NCI-H524 treated with DMSO at 0.1 percent for 48 hours (cell line): ENCODE measurements at regions not wholly inside any gene's neighbourhood (a gene's known extent, or its start where the extent isn't known, plus 50 kb on each side); places are given as distances from the start of the nearest gene placed in this dataset.
"Not testable (repeated sequence)": the region's sequence is repeated elsewhere in the genome, so short reads cannot be mapped to it uniquely, and the experiment has no call there.

ENCODE experiments used
- DNase-seq: peaks from one replicate; lab custom pipeline; 2025; lab: John Stamatoyannopoulos, UW

GRCh38 chr16:66242672-66243071 is 123.8 kb upstream of the CDH5 start:
- DNase-seq, result no peak

- not testable (repeated sequence) for DNase-seq
Observed at GRCh38 chr16:66242206-66242605, 124.3 kb upstream of the CDH5 start.

- DNase-seq, result no peak
Observed at GRCh38 chr16:66240631-66241395, 125.7 kb upstream of the CDH5 start.

- no peak for DNase-seq
Observed at GRCh38 chr16:66240088-66240487, 126.4 kb upstream of the CDH5 start.

GRCh38 chr16:66238696-66239095 is 127.8 kb upstream of the CDH5 start:
- DNase-seq, result no peak

- DNase-seq, result no peak
Observed at GRCh38 chr16:66236301-66236700, 130.2 kb upstream of the CDH5 start.

- no peak for DNase-seq
Observed at GRCh38 chr16:66231452-66232160, 134.9 kb upstream of the CDH5 start.

GRCh38 chr16:66229651-66230050 is 136.8 kb upstream of the CDH5 start:
- no peak for DNase-seq

- DNase-seq, result no peak
Observed at GRCh38 chr16:66228792-66229191, 137.7 kb upstream of the CDH5 start.

DNA sequence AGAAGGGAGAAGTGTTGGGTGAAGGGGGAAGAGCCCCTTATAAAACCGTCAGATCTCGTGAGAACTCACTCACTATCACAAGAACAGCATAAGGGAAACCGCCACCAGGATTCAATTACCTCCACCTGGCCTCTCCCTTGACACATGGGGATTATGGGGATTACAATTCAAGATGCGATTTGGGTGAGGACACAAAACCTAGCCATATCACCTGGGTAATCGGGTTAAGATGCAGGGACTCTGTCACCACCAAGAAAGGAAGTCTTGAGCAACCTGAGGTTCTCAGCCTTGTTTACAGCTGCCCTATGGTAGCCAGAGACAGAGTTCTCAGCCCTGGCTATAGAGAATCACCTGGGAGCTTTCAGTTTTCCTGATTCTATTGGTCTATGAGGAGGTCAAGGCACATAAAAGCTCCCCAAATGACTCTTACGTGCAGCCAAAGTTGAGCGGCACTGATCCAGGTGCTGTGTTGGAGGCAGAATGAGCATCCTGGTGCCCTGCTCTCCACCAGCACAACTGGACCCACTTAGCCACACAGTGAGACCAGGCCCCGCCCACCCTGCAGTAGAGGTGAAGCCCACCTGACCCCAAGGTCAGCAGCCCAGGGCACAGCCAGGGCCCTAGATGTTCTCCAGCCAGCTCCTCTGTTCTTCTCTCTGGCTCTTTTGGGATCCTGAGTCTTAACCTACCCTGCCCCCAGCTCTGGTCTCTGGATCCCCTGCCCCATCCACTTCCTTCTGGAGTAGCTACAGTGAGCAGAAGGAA is 138.5 kb upstream of the CDH5 start:
- peak; percentile 35 for DNase-seq

DNA sequence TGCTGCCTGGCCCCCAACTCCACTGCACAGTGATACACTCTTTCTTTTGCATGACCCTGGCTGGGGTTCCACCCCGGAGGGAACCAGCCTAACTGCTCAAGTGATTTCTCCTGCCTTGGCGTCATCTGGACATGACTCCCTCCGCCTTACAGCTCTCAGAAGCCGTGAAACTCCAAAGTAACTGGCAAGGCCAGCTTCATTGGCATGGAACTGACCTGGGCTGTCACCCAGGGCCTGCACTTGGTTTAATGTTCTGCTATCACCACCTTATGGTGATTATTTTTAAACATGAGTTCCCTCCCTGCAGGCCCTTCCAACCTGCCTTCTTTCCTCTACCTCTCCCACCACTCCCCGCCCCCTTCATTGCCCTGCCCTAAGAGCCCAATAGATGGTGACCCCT is 139.7 kb upstream of the CDH5 start:
- no peak for DNase-seq

GRCh38 chr16:66225696-66226095 is 140.8 kb upstream of the CDH5 start:
- no peak for DNase-seq

DNA sequence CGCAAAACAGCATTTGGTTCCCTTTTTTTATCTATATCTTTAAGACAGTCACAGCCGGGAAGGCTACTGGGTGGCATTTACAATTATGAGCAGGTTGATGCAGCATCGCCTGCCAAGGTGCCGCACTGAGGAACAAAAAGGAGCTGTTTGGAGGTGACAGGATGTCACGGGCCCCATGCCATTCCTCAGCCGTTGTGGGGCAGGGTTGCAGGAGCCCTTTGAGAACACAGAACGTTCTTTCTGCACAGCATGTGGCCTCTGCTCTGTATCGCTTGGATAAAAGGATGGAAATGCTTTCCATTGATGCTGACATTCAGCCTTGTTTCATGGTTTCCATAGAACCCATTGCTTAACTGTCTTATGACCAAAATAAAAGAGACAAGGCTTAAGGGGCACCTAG is 141.9 kb upstream of the CDH5 start:
- no peak for DNase-seq

GRCh38 chr16:66224186-66224585 is 142.3 kb upstream of the CDH5 start:
- no peak for DNase-seq

- DNase-seq, result no peak
Observed at GRCh38 chr16:66223176-66223780, 143.2 kb upstream of the CDH5 start.

- no peak for DNase-seq
Observed at GRCh38 chr16:66222756-66223155, 143.7 kb upstream of the CDH5 start.

GRCh38 chr16:66220702-66221101 is 145.8 kb upstream of the CDH5 start:
- DNase-seq, result no peak

DNA sequence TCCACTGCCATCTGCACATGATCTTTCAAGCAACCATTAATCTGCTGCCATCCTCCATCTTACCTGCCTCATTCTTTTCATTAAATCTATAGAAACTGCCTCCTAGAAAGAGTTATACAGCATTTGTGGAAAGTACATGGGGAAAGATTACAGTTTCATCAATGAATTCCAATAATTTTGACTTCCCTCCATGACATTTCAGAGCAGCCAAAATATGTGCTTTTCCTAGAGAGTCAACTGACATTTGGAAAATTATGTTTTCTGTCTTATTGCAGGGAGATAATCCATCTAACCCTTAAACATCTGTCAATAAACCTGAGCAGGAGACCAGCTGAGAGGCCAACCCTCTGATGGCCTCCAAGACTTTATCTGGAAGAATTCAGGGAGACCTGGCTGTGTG is 147.0 kb upstream of the CDH5 start:
- no peak for DNase-seq

DNA sequence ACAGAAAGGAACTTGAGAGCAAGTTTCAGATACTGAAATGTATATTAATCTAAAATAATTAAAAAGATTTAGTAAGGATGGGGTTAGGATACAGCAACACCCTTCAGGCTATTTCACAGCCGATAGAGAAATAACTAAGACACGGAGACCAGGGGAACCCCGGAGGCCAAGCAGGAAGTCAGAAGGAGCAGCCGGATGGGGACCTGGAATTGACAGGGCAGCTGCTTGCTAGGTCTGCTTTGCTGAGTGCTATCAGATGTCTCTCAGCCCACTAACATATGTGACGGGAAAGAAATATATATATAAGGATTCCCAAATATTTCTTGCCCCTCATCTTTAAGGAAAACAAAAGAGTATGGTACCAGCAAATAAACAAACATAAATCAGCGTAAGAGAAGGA is 154.1 kb upstream of the CDH5 start:
- DNase-seq, result no peak

DNA sequence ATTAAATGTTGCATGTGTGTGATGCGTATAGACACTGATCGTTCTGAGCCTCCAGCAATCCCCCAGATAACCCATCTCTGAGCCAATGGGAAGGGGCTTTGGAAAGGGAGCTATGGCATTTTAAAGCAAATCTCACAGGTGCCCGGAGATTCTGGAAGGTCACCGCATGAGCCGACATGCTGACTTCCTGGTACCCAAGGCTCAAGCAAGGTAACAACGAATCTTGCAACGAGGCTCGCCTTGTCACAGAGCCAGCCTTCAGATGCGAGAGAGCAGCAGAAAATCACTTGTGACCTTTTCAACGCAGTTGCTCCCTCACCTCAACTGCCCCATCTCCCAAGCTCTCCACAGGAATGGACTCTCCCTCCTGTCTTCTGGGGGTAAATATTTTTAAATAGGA is 154.8 kb upstream of the CDH5 start:
- no peak for DNase-seq

- DNase-seq, result no peak
Observed at GRCh38 chr16:66207883-66208265, 158.6 kb upstream of the CDH5 start.

DNA sequence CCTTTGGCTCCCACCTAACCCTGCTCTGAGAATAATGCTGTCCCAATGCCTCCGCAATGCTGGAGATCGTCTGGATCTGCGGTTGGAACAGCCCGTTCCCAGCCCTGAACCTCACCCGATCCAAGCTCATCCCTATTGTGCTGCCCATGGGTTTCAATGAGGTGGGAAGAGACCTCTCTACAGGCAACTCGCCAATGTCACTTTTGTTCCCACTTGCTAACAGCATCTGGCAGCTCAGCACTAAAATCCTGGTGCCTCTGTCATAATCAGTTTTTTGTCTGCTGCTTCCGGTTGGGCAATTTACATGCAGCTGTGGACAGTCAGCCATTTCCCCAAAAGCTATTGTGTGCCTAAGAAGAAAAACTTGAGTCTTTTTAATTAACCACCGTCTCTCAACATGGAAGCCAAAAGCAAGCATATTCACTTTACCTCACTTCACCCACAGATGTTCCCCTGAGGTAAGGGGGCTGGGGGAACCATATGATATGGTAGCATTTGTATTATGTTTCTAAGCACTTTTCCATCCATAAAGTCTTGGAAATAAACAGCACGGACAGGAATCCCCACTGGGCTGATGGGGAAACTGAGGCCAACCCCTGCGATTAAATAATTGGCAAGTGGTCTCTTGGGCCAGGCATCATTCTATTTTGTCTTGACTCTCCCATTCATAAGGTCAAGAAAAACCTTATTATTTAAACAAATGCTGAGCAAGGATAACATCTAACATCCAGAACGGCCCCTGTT is 159.2 kb upstream of the CDH5 start:
- no peak for DNase-seq
